ENCODE measurements at regions not wholly inside any gene's neighbourhood (a gene's known extent, or its start where the extent isn't known, plus 50 kb on each side); places are given as distances from the start of the nearest gene placed in this dataset.

DNA sequence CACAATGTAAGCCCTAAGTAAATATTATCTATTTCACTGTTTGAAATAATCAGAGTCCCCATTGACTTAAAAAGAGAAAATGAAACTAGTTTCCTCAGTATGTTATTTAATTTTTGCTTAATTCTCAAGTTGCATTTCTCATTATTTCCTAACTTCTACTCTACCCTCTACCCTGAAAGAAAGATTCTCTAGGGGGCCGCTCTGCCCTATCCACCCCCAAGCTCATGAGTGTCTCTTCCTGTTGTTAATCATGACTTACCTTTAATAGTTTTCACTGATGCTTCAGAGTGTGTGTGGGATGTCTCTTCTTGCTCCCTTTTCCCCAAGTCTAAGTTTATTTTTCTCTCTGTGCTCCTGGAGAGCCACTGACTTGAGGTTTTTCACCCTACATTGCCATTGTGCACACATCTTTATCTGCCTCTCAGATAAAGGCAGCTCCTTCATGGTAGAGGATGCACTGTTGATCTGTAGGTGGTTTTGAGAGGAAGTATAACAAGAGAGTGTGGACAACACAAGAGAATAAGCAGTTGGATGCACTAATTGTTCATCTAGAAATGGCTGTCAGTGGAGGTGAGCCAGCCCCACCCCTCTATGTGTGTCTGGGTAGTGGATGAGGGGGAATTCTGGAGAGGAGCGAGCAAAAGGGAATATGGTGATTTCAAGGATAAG, 261.7 kb downstream of the CHRM3 start:
- H3K36me3 ChIP-seq (ENCODE audit: low read depth): no peaks in the 10 kb centered on the region
- no peak overlapping the region for H2AFZ ChIP-seq
- no peak overlapping the region for H3K4me2 ChIP-seq
- no peaks in the 10 kb centered on the region for H4K20me1 ChIP-seq (ENCODE audit: insufficient read depth)
- BruUV-seq (replicated peaks): no TSS peak
- DNase-seq: no peak
- POLR2A ChIA-PET (ENCODE audit: unreplicated experiment): no interaction called here
- CTCF ChIA-PET: no interaction called here
- no peaks in the 10 kb centered on the region for H3F3A ChIP-seq (ENCODE audit: insufficient read depth, low read depth)
- H3K4me3 ChIP-seq: no peak overlapping the region
- H3K27me3 ChIP-seq (ENCODE audit: insufficient read depth, low read depth): no peaks in the 10 kb centered on the region
- no peaks in the 10 kb centered on the region for H3K9me2 ChIP-seq (ENCODE audit: insufficient read depth)
- TF ChIP-seq EZH2 (IDR thresholded peaks at IDR 0.05; ENCODE audit: low read depth): no peak
- TF ChIP-seq, protein P1, sequence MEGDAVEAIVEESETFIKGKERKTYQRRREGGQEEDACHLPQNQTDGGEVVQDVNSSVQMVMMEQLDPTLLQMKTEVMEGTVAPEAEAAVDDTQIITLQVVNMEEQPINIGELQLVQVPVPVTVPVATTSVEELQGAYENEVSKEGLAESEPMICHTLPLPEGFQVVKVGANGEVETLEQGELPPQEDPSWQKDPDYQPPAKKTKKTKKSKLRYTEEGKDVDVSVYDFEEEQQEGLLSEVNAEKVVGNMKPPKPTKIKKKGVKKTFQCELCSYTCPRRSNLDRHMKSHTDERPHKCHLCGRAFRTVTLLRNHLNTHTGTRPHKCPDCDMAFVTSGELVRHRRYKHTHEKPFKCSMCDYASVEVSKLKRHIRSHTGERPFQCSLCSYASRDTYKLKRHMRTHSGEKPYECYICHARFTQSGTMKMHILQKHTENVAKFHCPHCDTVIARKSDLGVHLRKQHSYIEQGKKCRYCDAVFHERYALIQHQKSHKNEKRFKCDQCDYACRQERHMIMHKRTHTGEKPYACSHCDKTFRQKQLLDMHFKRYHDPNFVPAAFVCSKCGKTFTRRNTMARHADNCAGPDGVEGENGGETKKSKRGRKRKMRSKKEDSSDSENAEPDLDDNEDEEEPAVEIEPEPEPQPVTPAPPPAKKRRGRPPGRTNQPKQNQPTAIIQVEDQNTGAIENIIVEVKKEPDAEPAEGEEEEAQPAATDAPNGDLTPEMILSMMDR (conservative IDR thresholded peaks at IDR 0.05): no peak
- no peak overlapping the region for H3K27ac ChIP-seq
- H3K9me3 ChIP-seq (ENCODE audit: insufficient read depth, low read depth): no peaks in the 10 kb centered on the region
- intact Hi-C loops (cut with micrococcal nuclease; ENCODE audit: unreplicated experiment): no loop called here
- H3K79me2 ChIP-seq (ENCODE audit: low read depth): no peaks in the 10 kb centered on the region
- H3K4me1 ChIP-seq (replicated peaks; ENCODE audit: insufficient read depth): no peaks in the 10 kb centered on the region

GRCh38 chr1:239655023-239655422, 268.7 kb downstream of the CHRM3 start:
- H3K4me3 ChIP-seq: no peak overlapping the region
- no peak for DNase-seq
- no peaks in the 10 kb centered on the region for H4K20me1 ChIP-seq (ENCODE audit: insufficient read depth)
- H3K4me2 ChIP-seq: no peak overlapping the region
- H3F3A ChIP-seq (ENCODE audit: insufficient read depth, low read depth): no peaks in the 10 kb centered on the region; the same call in 1 of the 2 replicates
- no TSS peak for BruUV-seq (replicated peaks)
- H3K27me3 ChIP-seq (ENCODE audit: insufficient read depth, low read depth): no peaks in the 10 kb centered on the region
- ChIA-PET POLR2A (ENCODE audit: unreplicated experiment) (no interaction called here), CTCF (no interaction called here)
- no peaks in the 10 kb centered on the region for H3K9me3 ChIP-seq (ENCODE audit: insufficient read depth, low read depth)
- H2AFZ ChIP-seq: no peak overlapping the region
- H3K79me2 ChIP-seq (ENCODE audit: low read depth): no peaks in the 10 kb centered on the region
- no peaks in the 10 kb centered on the region for H3K9me2 ChIP-seq (ENCODE audit: insufficient read depth)
- H3K36me3 ChIP-seq (ENCODE audit: low read depth): no peaks in the 10 kb centered on the region
- H3K4me1 ChIP-seq (replicated peaks; ENCODE audit: insufficient read depth): no peaks in the 10 kb centered on the region
- H3K27ac ChIP-seq: no peak overlapping the region
- TF ChIP-seq, protein P1 (conservative IDR thresholded peaks at IDR 0.05): no peak
- intact Hi-C loops (cut with micrococcal nuclease; ENCODE audit: unreplicated experiment): no loop called here

- Histone ChIP-seq H3K4me2 (no peak overlapping the region), H3K27ac (no peak overlapping the region), H2AFZ (no peak overlapping the region), H3K9me3 (ENCODE audit: insufficient read depth, low read depth) (no peaks in the 10 kb centered on the region), H3K9me2 (ENCODE audit: insufficient read depth) (no peaks in the 10 kb centered on the region), H3K4me3 (no peak overlapping the region), H3K27me3 (ENCODE audit: insufficient read depth, low read depth) (no peaks in the 10 kb centered on the region), H3K36me3 (ENCODE audit: low read depth) (no peaks in the 10 kb centered on the region), H3F3A (ENCODE audit: insufficient read depth, low read depth) (peaks cover 3% of the 10 kb centered on the region; the same call in 1 of the 2 replicates), H4K20me1 (ENCODE audit: insufficient read depth) (no peaks in the 10 kb centered on the region), H3K4me1 (replicated peaks; ENCODE audit: insufficient read depth) (no peaks in the 10 kb centered on the region), H3K79me2 (ENCODE audit: low read depth) (no peaks in the 10 kb centered on the region)
- ChIA-PET CTCF (no interaction called here), POLR2A (ENCODE audit: unreplicated experiment) (no interaction called here)
- no TSS peak for BruUV-seq (replicated peaks)
- intact Hi-C loops (cut with micrococcal nuclease; ENCODE audit: unreplicated experiment): no loop called here
- no peak for TF ChIP-seq EZH2 (IDR thresholded peaks at IDR 0.05; ENCODE audit: low read depth)
- TF ChIP-seq, protein P1 (conservative IDR thresholded peaks at IDR 0.05): no peak
- no peak for DNase-seq
These were observed 270.9 kb downstream of the CHRM3 start for GRCh38 chr1:239657291-239657690.

All from PC-9 (cell line).